GM12878 (cell line): ENCODE measurements at regions not wholly inside any gene's neighbourhood (a gene's known extent, or its start where the extent isn't known, plus 50 kb on each side); places are given as distances from the start of the nearest gene placed in this dataset.

Experiments
- ATAC-seq: fragments of 200-7000 bp; cut with Tn5 transposase; 3 replicates; pipeline ENCODE4 v1.9.1; 2020; ENCODE audit warnings: mild to moderate bottlenecking, moderate library complexity
- BruUV-seq: library from RNA; stranded (reverse); fragments of 400-500 nt; replicated peaks from 2 replicates; lab custom pipeline; 2021; lab: Mats Ljungman, UMichigan
- CTCF ChIA-PET: fragments of 300-600 bp; sonication (Branson Sonifier 250); formaldehyde crosslinking; extraction: SDS; loops from one replicate; lab custom pipeline; 2021; ENCODE audit warnings: inconsistent platforms; lab: Yijun Ruan, JAX
- POLR2A ChIA-PET: fragments of 350-600 bp; formaldehyde crosslinking; extraction: SDS; loops from one replicate; lab custom pipeline; 2021; ENCODE audit warnings: inconsistent platforms; lab: Charles Lee
- RAD21 ChIA-PET: fragments of 300-600 bp; sonication (Branson Sonifier 250); formaldehyde crosslinking; loops from one replicate; lab custom pipeline; 2023; ENCODE audit warnings: antibody characterized with exemption; ENCODE audit not compliant: unreplicated experiment; lab: Charles Lee
- SMC1A ChIA-PET: fragments of 300-600 bp; sonication (Branson Sonifier 250); formaldehyde crosslinking; loops from one replicate; lab custom pipeline; 2023; ENCODE audit not compliant: unreplicated experiment, uncharacterized antibody; lab: Charles Lee
- DNase-seq: peaks from one replicate; pipeline ENCODE4 v3.0.0-alpha.2; 2011; ENCODE audit warnings: low read depth, low spot score
- FAIRE-seq: peaks from 3 replicates; lab custom pipeline; 2011; peaks lifted over from hg19 to GRCh38; lab: Jason Lieb, UNC
- H2AFZ ChIP-seq: 2 replicates; pipeline ENCODE4 v1.6.0; 2011; ENCODE audit warnings: low read depth, low read length, control low read depth; ENCODE audit not compliant: control insufficient read depth
- H3K27ac ChIP-seq: 2 replicates; pipeline ENCODE4 v1.5.1; 2011; ENCODE audit warnings: control low read depth; ENCODE audit not compliant: control insufficient read depth, insufficient read depth
- H3K27me3 ChIP-seq, 2 experiments: replicated peaks in 1 of 2; 2 replicates each; pipeline versions ENCODE4 v1.6.0 to v1.6.1; 2011; ENCODE audit warnings: low read length in 1 of 2; ENCODE audit not compliant: control insufficient read depth in 2 of 2, insufficient read depth in 2 of 2
- H3K36me3 ChIP-seq, 2 experiments: 2 replicates each; pipeline ENCODE4 v1.5.1; 2011; ENCODE audit warnings: low read length in 1 of 2; ENCODE audit not compliant: control insufficient read depth in 2 of 2, insufficient read depth in 2 of 2
- H3K4me1 ChIP-seq: 2 replicates; pipeline ENCODE4 v1.6.1; 2011; ENCODE audit warnings: mild to moderate bottlenecking, low read length, moderate library complexity, mixed read lengths; ENCODE audit not compliant: control insufficient read depth, insufficient read depth
- H3K4me2 ChIP-seq: 2 replicates; pipeline ENCODE4 v1.6.0; 2011; ENCODE audit warnings: control low read depth; ENCODE audit not compliant: control insufficient read depth, insufficient read depth
- H3K4me3 ChIP-seq: fragments of 200-600 bp; sonication (generic); 2 replicates; pipeline ENCODE4 v1.5.1; 2016
- H3K79me2 ChIP-seq: 2 replicates; pipeline ENCODE4 v1.6.0; 2011; ENCODE audit warnings: low read length; ENCODE audit not compliant: control insufficient read depth, insufficient read depth
- H3K9ac ChIP-seq: 2 replicates; pipeline ENCODE4 v1.8.0; 2011; ENCODE audit warnings: low read length, control low read depth, mixed read lengths; ENCODE audit not compliant: control insufficient read depth, insufficient read depth
- H3K9me3 ChIP-seq: replicated peaks from 3 replicates; pipeline ENCODE4 v1.5.1; 2011; ENCODE audit warnings: mild to moderate bottlenecking, low read length; ENCODE audit not compliant: control insufficient read depth, insufficient read depth
- H4K20me1 ChIP-seq: 2 replicates; pipeline ENCODE4 v1.6.0; 2011; ENCODE audit not compliant: control insufficient read depth, insufficient read depth
- E2F4 ChIP-seq: IDR thresholded peaks from 2 replicates; pipeline ENCODE4 v1.6.1; 2012; ENCODE audit warnings: low read depth, low read length, improper control_type of control experiment
- KDM1A ChIP-seq: fragments of 200-600 bp; sonication (generic); IDR thresholded peaks from 2 replicates; pipeline ENCODE4 v1.6.1; 2016; ENCODE audit warnings: borderline replicate concordance
- MLLT1 ChIP-seq: fragments of 450-650 bp; IDR thresholded peaks from 2 replicates; pipeline ENCODE4 v1.6.1; 2016; ENCODE audit warnings: mild to moderate bottlenecking
- NRF1 ChIP-seq: conservative IDR thresholded peaks from 2 replicates; pipeline ENCODE4 v1.6.1; 2011; ENCODE audit warnings: mild to moderate bottlenecking, low read depth, low read length, improper control_type of control experiment
- PAX8 ChIP-seq: fragments of 450-650 bp; IDR thresholded peaks from 2 replicates; pipeline ENCODE4 v1.6.1; 2017; ENCODE audit warnings: mild to moderate bottlenecking, moderate library complexity
- PKNOX1 ChIP-seq: fragments of 450-650 bp; IDR thresholded peaks from 2 replicates; pipeline ENCODE4 v1.6.1; 2016; ENCODE audit warnings: mild to moderate bottlenecking
- POLR2AphosphoS2 ChIP-seq: IDR thresholded peaks from 2 replicates; pipeline ENCODE4 v1.6.1; 2011; ENCODE audit warnings: low read depth, mild to moderate bottlenecking, low read length, improper control_type of control experiment, moderate library complexity
- SP1 ChIP-seq: IDR thresholded peaks from one replicate; pipeline ENCODE4 v1.6.1; 2011; ENCODE audit warnings: low read depth, low read length
- SREBF1 ChIP-seq: IDR thresholded peaks from 2 replicates; pipeline ENCODE4 v1.6.1; 2012; ENCODE audit warnings: mild to moderate bottlenecking, low read length
- YY1 ChIP-seq: IDR thresholded peaks from 2 replicates; pipeline ENCODE4 v1.6.1; 2011; ENCODE audit warnings: low read depth, mild to moderate bottlenecking, low read length
- WGBS: methylation state at CpG from one replicate; pipeline ENCODE4 v1.1.6; 2016; ENCODE audit warnings: low lambda C conversion rate; ENCODE audit not compliant: insufficient replicate concordance, insufficient coverage; ENCODE audit errors: missing lambda C conversion rate; 5-methylcytosine and 5-hydroxymethylcytosine counted together
- in situ Hi-C: fragments of 300-500 bp; cut with MboI; formaldehyde crosslinking; loops from 9 replicates; pipeline ENCODE4 v1.14.3; 2018; ENCODE audit warnings: mixed read lengths
- intact Hi-C: fragments of 100-400 bp; cut with micrococcal nuclease; formaldehyde crosslinking; loops from one replicate; pipeline ENCODE4 v1.14.2; 2022; ENCODE audit not compliant: unreplicated experiment

GRCh38 chr20:22420116-22420598, 164.2 kb downstream of the FOXA2 start:
- no peaks in the 10 kb centered on the region for H3K4me1 ChIP-seq
- SMC1A ChIA-PET: no interaction called here
- H3K4me2 ChIP-seq: no peak overlapping the region
- H3K36me3 ChIP-seq: no peaks in the 10 kb centered on the region
- H3K79me2 ChIP-seq: no peaks in the 10 kb centered on the region
- H4K20me1 ChIP-seq: no peaks in the 10 kb centered on the region
- BruUV-seq: no TSS peak
- 52% methylated on average over 3 of the region's 3 CpGs for WGBS
- H2AFZ ChIP-seq: no peak overlapping the region
- ATAC-seq: no peak
- CTCF ChIA-PET: interaction anchor here (0.6 kb wide), 1 partner anchor 157 kb away, joined by 3 read pairs; no protein-coding TSS in a partner anchor
- H3K27ac ChIP-seq: no peak overlapping the region
- no peak overlapping the region for H3K4me3 ChIP-seq
- no peak for FAIRE-seq
- H3K27me3 ChIP-seq: no peaks in the 10 kb centered on the region; a peak in 1 of 4 replicates
- POLR2A ChIA-PET: no interaction called here
- in situ Hi-C loops: no loop called here
- TF ChIP-seq NRF1 (no peak), POLR2AphosphoS2 (no peak)
- H3K9ac ChIP-seq: no peak overlapping the region
- DNase-seq: no peak
- RAD21 ChIA-PET: no interaction called here
- intact Hi-C loops: no loop called here
- H3K9me3 ChIP-seq: no peaks in the 10 kb centered on the region

GRCh38 chr20:22418738-22419137, 165.6 kb downstream of the FOXA2 start:
- Histone ChIP-seq H2AFZ (no peak overlapping the region), H3K9me3 (no peaks in the 10 kb centered on the region), H3K36me3 (no peaks in the 10 kb centered on the region), H3K27me3 (no peaks in the 10 kb centered on the region; a peak in 1 of 4 replicates), H3K27ac (no peak overlapping the region), H3K4me3 (no peak overlapping the region), H3K4me2 (no peak overlapping the region), H4K20me1 (no peaks in the 10 kb centered on the region), H3K4me1 (no peaks in the 10 kb centered on the region), H3K9ac (no peak overlapping the region), H3K79me2 (no peaks in the 10 kb centered on the region)
- ATAC-seq: no peak
- 48% methylated on average over 2 of the region's 2 CpGs for WGBS
- in situ Hi-C loops (no loop called here), intact Hi-C loops (no loop called here)
- POLR2A ChIA-PET: no interaction called here
- BruUV-seq: no TSS peak
- CTCF ChIA-PET: no interaction called here
- SMC1A ChIA-PET: no interaction called here
- no peak for DNase-seq
- FAIRE-seq: no peak
- RAD21 ChIA-PET: no interaction called here
- TF ChIP-seq MLLT1: no peak
- TF ChIP-seq PKNOX1: no peak
- no peak for TF ChIP-seq SREBF1
- TF ChIP-seq PAX8: no peak
- no peak for TF ChIP-seq YY1
- no peak for TF ChIP-seq E2F4
- TF ChIP-seq KDM1A: no peak
- TF ChIP-seq NRF1: no peak
- no peak for TF ChIP-seq SP1
- TF ChIP-seq POLR2AphosphoS2: no peak
